IPS-18c (cell line): ENCODE measurements at regions not wholly inside any gene's neighbourhood (a gene's known extent, or its start where the extent isn't known, plus 50 kb on each side); places are given as distances from the start of the nearest gene placed in this dataset.

ENCODE experiments used
- H3K4me3 ChIP-seq: 2 replicates; pipeline ENCODE4 v1.7.0; 2013; ENCODE audit warnings: low read depth, mild to moderate bottlenecking, low read length, moderate library complexity; ENCODE audit not compliant: insufficient read depth
- H3K9me3 ChIP-seq: one replicate; pipeline ENCODE4 v1.6.1; 2013; ENCODE audit warnings: mild to moderate bottlenecking, low read length, moderate library complexity; ENCODE audit not compliant: control insufficient read depth, insufficient read depth

- Histone ChIP-seq H3K9me3 (no peaks in the 10 kb centered on the region), H3K4me3 (no peak overlapping the region)
These were observed 534.4 kb upstream of the CAMK1G start for GRCh38 chr1:209048941-209049669.

GRCh38 chr1:209051570-209051969 lies 531.9 kb upstream of the CAMK1G start:
- H3K4me3 ChIP-seq: no peak overlapping the region
- H3K9me3 ChIP-seq: no peaks in the 10 kb centered on the region

- no peaks in the 10 kb centered on the region for H3K9me3 ChIP-seq
- no peak overlapping the region for H3K4me3 ChIP-seq
These were observed 529.9 kb upstream of the CAMK1G start for GRCh38 chr1:209053587-209053986.

GRCh38 chr1:209057083-209057482 lies 526.4 kb upstream of the CAMK1G start:
- Histone ChIP-seq H3K4me3 (no peak overlapping the region), H3K9me3 (no peaks in the 10 kb centered on the region)

GRCh38 chr1:209057901-209058300 lies 525.6 kb upstream of the CAMK1G start:
- Histone ChIP-seq H3K9me3 (no peaks in the 10 kb centered on the region), H3K4me3 (no peak overlapping the region)

GRCh38 chr1:209059376-209059775 lies 524.1 kb upstream of the CAMK1G start:
- no peak overlapping the region for H3K4me3 ChIP-seq

GRCh38 chr1:209059981-209060380 lies 523.5 kb upstream of the CAMK1G start:
- no peaks in the 10 kb centered on the region for H3K9me3 ChIP-seq
- no peak overlapping the region for H3K4me3 ChIP-seq

More at GRCh38 chr1:209059376-209059775, 524.1 kb upstream of the CAMK1G start:
- no peaks in the 10 kb centered on the region for H3K9me3 ChIP-seq

GRCh38 chr1:209062081-209062620 lies 521.4 kb upstream of the CAMK1G start:
- Histone ChIP-seq H3K4me3 (no peak overlapping the region), H3K9me3 (no peaks in the 10 kb centered on the region)

- no peak overlapping the region for H3K4me3 ChIP-seq
- H3K9me3 ChIP-seq: no peaks in the 10 kb centered on the region
These were observed 520.7 kb upstream of the CAMK1G start for GRCh38 chr1:209062863-209063262.

GRCh38 chr1:209063767-209064659 lies 519.5 kb upstream of the CAMK1G start:
- no peak overlapping the region for H3K4me3 ChIP-seq
- no peaks in the 10 kb centered on the region for H3K9me3 ChIP-seq

- H3K9me3 ChIP-seq: no peaks in the 10 kb centered on the region
- H3K4me3 ChIP-seq: no peak overlapping the region
These were observed 518.4 kb upstream of the CAMK1G start for GRCh38 chr1:209064850-209065706.

- H3K4me3 ChIP-seq: no peak overlapping the region
- no peaks in the 10 kb centered on the region for H3K9me3 ChIP-seq
These were observed 511.0 kb upstream of the CAMK1G start for GRCh38 chr1:209072481-209072880.

- H3K9me3 ChIP-seq: no peaks in the 10 kb centered on the region
- H3K4me3 ChIP-seq: no peak overlapping the region
These were observed 509.6 kb upstream of the CAMK1G start for GRCh38 chr1:209073879-209074278.

GRCh38 chr1:209074575-209075250 lies 508.8 kb upstream of the CAMK1G start:
- H3K4me3 ChIP-seq: no peak overlapping the region
- no peaks in the 10 kb centered on the region for H3K9me3 ChIP-seq

GRCh38 chr1:209076688-209077087 lies 506.8 kb upstream of the CAMK1G start:
- H3K9me3 ChIP-seq: no peaks in the 10 kb centered on the region
- H3K4me3 ChIP-seq: no peak overlapping the region

GRCh38 chr1:209080170-209080781 lies 503.2 kb upstream of the CAMK1G start:
- Histone ChIP-seq H3K9me3 (no peaks in the 10 kb centered on the region), H3K4me3 (no peak overlapping the region)
